Dermis blood vessel endothelial cell (primary cell): ENCODE measurements at regions not wholly inside any gene's neighbourhood (a gene's known extent, or its start where the extent isn't known, plus 50 kb on each side); places are given as distances from the start of the nearest gene placed in this dataset.
"Not testable (repeated sequence)": the region's sequence is repeated elsewhere in the genome, so short reads cannot be mapped to it uniquely, and the experiment has no call there.

Experiments used
- DNase-seq: peaks from one replicate; pipeline ENCODE4 v3.0.0; 2010

DNA sequence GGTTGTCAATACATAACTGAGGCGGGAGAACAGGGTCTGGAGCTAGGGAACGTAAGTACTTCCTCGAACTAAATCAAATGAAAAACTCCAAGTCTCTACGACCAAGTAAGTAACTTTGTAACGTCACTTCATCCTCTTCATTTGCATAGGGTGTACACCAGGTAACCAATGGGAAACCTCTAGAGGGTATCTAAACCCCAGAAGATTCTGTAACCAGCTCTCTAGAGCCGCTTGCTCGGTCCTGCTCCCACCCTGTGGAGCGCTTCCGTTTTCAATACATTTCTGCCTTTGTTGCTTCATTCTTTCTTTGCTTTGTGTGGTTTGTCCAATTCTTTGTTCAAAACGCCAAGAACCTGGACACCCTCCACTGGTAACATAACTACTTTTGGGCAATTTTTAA lies 133.5 kb upstream of the TMEM170B start:
- DNase-seq, result no peak

DNA sequence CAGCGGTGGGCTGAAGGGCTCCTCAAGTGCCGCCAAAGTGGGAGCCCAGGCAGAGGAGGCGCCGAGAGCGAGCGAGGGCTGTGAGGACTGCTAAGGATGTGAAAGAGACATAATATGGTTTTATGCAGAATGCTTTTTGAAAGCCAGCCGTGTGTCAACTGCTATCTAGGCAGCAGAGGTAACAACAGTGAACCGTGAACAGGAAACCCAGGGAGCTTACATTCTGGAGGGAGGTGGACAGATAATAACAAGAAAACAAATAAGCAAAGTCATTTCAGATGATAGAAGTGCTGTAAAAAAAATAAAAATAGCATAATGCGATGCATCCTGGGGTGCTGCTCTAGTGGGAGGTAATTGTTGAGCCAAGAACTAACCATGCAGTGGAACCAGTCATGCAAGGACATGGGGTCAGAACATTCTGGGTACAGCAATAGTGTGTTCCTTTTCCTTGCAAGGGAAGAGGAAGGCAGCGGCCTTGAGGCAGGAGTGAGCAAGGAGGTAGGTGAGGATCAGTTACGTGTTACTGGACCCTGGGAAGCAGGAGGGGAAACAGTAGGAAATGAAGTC lies 134.4 kb upstream of the TMEM170B start:
- DNase-seq, result no peak

DNA sequence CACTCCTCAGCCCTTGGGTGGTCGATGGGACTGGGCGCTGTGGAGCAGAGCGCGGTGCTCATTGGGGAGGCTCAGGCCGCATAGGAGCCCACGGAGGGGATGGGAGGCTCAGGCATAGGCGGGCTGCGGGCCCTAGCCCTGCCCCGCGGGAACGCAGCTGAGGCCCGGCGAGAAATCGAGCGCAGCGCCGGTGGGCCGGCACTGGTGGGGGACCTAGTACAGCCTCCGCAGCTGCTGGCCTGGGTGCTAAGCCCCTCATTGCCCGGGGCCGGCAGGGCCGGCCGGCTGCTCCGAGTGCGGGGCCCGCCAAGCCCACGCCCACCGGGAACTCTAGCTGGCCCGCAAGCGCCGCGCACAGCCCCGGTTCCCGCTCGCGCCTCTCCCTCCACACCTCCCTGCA lies 135.0 kb upstream of the TMEM170B start:
- DNase-seq, result not testable (repeated sequence)

DNA sequence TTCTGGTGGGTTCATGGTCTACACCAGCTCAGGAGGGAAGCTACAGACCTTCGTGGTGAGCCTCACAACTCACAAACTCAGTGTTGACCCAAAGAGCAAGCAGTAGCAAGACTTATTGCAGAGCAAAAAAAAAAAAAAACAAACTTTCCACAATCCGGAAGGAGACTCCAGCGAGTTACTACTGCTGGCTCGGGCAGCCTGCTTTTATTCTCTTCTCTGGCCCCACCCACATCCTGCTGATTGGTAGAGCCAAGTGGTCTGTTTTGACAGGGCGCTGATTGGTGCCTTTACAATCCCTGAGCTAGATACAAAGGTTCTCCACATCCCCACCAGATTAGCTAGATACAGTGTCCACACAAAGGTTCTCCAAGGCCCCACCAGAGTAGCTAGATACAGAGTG lies 135.6 kb upstream of the TMEM170B start:
- not testable (repeated sequence) for DNase-seq

DNA sequence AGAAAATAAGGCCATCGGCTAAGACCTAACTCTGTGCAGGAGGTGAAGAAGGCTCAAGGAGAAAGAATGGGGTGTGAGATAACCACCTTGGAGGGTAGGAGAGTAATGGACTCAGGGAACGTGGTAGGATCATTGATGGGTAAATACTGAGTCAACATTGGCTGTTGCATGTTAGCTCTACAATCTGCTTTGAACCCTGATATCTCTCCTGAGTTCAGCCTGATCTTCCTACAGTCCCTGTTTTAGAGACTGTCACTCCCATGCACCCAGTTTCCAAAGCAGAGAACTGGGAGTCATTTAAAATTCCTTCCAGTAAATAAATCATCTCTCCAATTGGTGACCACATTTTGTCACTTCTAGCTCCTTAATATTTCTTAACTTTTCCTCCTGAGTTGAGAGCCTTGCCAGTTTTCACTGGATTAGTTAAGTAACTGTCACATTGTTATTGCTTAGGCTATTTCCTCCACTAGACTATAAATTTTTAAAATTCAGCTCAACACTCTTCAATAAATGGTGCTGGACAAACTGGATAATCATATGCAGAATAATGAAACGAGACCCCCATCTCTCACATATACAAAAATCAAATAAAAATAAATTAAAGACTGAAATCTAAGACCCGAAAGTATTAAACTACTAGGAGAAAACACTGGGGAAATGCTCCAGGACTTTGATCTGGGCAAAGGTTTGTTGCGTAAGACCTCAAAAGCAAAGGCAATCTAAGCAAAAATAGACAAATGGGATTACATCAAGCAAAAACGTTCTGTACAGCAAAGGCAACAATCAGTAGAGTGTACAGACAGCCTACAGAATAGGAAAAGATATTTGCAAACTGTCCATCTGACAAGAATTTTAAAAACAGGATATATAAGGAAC lies 138.9 kb upstream of the TMEM170B start:
- DNase-seq, result no peak

DNA sequence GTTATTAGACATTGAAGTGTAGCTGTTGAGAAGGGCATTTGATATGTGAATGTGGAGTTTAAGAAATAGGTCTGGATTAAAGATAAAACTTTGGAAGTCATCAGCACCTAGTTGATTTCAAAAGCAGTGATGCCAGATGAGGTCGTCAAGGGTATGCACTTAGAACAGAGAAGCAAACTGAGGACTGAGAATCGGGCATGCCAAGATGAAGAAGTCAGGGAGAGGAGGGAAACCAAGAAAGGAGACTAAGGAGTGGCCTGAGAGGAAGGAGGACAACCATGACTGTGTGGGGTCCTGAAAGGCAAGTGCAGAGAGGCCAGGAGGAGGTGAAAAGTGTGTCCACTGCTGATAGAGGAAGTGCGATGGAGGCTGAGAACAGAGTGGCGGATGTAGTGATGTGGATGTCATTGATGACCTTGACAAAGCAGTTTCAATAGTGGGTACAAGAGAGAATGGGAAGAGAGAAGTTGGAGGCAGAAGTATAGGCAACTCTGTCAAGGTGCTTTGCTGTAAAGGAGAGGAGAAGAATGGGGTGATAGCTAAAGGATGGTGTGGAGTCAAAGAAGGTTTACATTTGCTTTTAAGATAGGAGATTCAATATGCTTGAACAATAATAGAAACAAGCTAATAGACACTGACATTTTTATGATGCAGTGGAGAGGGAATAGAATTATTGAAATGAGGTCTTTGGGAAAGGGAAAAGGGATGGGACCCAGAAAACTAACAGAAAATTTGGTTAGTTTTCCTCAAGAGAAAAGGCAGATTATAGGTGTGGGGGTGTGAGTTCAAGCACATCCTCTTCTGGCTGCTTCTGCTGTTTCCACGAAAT lies 139.7 kb upstream of the TMEM170B start:
- DNase-seq, result no peak

DNA sequence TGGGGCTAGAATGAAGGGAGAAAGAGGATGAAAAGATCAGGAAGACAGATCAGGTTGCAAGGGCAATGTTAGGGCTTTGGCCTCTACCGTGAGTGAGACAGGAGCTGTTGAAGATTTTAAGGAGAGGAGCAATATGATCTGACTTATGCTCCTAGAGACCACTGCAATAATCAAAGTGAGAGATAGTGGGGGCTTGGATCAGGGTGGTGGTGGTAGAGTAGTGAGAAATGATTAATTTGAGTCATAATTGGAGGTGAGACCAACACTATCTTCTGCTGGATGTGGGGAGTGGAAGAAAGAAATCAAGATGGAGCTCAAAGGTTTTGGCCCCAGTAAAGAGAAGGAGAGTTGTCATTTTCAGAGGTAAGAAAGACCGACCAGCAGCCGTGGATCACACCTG lies 140.7 kb upstream of the TMEM170B start:
- DNase-seq, result no peak

DNA sequence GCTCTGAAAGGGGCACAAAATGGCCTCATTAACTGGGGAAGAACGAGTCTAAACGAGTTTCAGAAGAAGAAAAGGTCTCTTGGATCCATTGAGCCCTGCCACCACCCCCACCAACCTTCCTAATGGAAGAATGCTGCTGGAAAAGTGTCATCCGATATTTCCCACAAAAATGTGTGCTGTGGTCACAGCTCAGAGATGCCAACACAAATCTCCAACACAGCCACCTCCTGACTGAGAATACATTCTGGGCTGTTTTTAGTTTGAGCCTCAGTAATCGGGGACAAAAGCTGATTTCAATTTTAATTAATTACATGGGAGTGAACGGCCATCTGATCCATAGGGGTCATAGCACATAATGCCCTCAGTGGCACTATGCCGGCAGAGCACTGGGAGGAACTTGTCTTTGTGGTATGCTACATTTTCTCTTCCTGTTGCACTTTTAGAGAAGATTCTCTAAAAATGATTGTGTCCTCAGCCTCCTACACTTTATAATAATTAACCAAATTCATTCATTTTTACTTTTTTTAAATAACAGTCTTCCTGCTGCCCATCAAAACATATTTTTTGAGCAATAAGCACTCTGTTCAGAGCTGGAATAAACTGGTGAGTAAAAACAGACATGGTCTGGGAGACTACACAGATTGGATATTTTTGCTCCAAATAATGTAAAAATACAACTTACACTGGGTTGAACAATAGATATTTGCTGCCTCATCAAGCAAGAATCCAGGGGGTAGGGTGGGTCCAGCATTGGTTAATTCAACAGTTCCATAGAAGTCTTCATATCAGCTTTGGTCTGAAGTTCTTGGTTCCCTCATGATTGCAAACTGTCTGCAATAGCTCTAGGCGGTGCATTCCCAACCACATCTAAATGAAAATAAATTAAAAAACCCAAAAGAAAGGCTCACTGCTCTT lies 143.6 kb upstream of the TMEM170B start:
- DNase-seq, result peak; percentile 15

DNA sequence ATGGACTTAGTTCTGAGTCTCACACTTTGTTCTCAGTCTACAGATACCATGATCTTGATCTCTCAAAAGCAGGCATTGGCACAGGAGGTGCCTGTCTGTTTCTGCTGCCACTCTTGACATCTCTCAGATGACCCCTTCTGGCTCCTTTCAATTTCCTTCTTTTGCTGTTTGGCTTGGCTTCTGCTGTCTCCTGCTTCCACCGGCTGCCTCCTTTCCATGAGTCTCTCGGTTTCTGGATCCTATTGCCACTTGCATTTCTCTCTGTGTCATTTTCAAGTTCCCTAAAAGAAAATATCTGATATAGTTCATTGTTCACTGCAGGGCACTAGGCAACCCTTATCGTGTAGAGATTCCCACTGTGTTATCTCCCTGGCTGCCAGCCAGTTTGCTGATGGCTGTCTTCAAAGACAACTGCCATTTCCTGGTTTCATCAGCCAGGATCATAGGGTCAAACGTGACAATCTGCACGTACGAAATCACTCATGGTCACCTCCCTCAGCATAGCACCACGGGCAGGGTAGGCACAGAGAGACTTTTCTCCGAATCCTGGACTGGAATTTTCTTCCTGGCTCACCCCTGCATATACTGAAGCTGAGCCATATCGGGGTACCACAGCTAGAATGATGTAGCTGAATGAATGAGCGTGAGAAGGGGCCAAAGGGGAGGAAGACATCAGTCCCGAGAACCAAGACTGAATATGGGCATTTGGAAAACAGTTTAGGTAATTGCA lies 144.6 kb upstream of the TMEM170B start:
- peak; percentile 68 for DNase-seq

DNA sequence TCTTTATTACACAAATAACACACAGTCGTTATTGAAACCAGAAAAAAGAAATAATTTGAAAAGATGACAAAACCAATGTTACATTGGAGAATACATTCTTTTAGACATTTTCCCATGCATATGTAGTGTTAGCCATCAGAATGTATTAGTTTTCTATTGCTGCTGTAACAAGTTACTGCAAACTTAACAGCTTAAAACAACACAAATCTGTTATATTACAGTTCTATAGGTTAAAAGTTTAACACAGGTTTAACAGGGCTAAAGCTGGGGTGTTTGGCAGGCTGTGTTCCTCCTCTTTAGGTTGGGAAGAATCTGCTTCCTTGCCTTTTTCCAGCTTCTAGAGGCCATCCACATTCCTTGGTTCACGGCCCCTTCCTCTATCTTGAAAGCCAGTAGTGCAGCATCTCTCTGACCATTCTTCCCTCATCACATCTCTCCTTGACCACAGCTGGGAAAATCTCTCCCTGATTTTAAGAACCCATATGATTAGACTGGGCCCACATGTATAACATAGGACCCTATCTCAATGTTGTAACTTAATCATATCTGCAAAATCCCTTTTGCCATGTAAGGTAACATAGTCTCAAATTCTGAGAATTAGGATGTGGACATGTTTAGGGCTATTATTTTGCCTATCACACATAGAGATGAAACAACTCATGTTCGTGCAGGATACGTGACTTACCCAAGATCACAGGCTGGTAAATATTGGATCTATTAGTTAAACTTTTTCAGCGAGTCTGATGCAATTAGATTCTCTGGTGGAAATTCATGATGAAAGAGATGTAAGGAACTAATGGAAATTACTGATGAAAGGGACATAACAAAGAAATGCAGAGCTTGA lies 145.4 kb upstream of the TMEM170B start:
- DNase-seq, result no peak

DNA sequence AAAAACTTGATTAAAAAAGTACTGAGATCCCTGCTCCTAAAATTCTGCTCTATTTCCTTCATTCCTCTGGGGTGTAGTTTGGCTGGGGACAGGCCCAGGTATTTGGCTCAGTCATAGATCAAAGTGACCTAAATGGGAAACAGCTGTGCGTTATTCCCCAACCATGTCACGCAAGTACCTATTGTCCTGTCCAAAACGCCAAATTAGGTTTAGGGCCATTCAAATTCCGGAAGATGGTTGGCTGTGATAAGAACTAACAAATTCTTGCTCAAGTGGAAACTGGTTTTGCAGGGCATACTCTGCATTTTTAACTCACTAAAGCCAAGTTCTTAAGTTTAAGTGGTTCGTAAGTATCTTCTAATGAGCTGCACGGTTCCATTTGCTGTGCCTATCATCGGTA lies 147.6 kb upstream of the TMEM170B start:
- DNase-seq, result peak; percentile 98

DNA sequence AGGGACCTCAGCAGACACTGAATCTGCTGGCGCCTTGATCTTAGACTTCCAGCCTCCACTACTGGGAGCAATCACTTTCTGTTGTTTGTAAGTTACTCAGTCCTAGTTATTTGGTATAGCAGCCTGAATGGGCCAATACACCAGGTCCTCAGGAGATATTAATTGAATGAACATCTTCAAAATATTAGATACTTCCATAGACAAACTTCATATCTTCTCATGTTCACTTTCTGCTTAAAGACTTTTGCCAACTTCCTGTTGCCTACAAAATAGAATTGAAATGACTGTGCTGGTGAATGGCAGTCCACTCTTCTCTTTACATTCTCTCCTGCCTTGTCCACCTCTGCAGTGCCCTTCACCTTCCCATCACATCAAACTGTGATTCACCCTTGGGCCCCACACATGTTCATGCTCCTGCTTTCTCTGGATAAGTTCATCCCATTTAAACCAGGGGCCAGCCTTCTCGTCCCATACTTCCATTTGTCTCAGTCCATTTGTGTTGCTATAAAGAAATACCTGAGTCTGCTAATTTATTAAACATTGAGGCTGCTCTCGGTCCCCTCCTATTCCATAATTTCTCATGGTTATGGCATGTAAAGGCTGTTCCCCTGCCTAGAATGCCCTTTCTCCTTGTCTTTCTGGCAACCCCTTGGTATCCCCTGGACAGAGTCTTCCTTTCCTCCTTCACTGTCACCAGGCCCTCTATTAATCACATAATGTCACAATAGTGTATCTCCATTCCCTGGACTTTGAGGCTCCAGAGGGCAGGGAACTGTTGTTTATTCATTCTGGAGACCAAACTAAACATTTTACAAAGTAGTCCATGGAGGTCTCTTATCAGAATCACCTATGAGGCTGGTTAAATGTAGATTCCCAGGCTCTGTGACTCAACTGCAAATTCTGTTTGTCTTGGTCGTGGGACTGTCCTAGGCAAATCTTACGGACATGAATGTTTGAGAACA lies 148.3 kb upstream of the TMEM170B start:
- DNase-seq, result peak; percentile 17

DNA sequence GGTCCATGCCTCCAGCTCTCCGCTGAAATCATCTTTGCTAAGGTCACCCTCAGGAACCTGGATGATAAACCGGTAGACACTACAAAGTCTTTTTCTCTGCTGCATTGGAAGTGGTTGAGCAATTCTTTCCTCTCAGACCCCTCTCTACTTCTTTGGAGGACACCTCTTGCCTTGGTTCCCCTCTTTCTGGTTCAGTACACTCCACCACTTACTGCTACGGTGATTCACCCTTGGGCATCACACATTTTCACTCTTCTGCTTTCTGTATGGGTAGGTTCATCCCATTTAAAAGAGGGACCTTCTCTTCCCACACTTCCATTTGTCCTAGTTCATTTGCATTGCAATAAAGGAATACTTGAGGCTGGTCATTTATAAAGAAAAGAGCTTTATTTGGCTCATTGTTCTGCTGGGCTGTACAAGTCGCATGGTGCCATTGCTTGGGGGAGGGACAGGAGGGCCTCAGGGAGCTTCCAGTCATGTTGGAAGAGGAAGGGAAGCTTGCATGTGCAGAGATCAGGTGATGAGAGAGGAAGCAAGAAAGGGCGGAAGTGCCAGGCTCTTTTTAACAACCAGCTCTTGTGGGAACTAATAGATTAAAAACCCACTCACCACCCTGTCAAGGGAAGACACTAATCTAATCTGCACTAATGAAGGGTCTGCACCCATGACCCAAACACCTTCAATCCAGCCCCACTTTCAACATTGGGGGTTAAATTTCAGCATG lies 149.7 kb upstream of the TMEM170B start:
- DNase-seq, result no peak

DNA sequence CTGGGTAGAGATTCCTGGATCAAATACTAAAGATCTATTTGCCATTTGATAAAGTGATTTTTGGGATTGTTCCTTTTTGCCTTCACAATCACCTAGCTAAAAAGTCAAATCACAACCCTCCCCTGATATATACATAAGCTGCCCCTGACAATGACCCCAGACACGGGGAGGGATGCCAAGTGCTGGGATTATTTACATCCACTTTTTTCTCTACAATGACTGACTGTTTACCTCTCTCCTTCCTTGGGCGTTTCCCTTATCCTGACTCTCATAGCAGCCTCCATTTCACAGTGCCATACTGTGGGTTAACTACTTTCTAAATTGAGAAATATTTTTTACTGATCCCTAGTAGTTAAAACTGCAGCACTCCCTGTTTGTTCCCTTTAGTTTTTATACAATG lies 150.8 kb upstream of the TMEM170B start:
- DNase-seq, result no peak

DNA sequence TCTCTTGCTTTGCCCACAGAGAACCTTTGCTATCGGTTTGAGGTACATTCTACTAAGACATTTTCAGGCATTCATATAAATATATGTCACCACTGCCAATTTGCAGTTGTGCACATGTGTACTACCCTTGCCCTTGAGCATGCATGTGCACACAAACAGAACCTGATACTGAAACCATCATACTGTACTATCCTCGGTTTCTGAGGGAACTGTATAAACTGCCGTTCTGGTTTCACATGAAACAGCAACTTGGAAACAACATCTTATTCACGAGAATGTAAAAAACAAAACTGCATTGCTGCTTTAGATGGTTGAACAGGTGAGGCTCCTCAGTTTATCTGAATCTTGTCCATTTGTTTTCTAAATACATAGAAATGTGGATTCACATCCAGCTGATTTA lies 151.2 kb upstream of the TMEM170B start:
- DNase-seq, result no peak

DNA sequence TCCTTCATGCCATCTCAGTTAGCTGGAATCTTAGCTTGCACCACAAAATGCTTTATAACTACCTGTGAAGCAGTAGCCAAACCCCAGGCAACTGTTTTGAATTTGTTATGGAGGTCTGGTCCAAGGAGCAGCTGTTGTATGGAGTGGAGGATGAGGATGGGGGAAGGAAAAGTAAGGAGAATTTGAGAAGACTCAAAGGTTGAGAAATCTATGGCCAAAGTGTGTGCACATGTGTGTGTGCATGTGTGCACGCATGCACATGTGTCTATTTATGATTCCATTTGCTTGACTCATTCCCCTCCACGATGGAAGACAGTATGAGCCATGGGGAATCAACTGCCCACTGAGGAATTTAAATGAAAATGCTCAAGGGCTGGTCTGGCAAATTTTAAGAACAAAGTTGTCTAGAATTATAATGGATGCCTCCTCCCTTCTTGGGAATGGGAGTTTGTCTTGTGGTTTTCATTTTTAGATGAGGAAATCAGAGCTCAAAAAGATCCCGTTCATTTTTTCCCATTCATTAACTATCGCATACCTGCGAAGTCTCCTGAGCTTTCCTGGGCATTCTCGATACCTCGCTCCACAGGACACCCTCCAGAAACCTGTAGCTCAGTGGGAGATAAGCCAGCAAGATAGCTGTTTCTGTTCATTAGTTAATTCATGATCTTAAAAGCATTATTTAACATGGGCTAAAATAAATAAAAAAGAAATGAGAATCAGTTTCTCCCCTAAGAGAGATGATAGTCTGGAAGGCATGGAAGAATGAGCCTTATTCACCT lies 152.3 kb upstream of the NEDD9 start:
- DNase-seq, result no peak

DNA sequence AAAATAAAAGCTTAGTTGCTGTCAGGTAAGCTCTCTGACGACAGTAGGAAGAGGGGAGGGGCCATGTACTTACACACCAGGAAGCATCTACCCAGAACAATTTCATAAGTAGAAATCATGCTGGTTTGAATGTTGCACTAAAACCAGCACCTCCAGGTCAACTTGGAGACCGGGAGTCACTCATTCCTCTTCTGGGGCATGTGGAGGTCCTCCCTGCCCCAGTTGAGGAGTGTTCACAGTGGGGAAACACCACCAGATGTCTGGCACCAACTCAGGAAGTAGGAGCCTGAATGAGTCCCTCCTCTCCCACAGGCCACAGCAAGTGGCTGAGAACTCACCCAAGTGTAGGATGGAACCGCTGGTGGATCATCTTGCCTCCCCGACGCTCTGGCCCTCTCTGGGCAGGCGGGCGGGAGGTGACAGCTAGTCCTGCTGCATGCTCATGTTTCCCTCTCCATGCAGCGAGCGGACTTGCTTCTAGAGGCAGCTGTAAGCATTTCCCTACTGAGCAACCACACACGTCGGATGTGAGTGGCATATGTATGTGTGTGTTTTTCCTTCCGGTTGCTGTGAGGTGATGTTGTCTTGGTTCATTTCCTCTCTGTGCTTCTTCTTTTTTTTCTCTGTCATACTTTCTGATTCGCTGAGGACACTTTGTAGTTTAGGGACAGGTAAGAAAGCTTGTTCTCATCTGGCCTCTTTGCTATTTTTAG lies 149.5 kb upstream of the NEDD9 start:
- DNase-seq, result peak; percentile 71
